GM04503 (cell line): ENCODE measurements at regions not wholly inside any gene's neighbourhood (a gene's known extent, or its start where the extent isn't known, plus 50 kb on each side); places are given as distances from the start of the nearest gene placed in this dataset.
A peak's percentile ranks its signal among the peaks of the same experiment; 100 is the strongest.

Experiments
- DNase-seq: peaks from one replicate; pipeline ENCODE4 v3.0.0-alpha.2; 2012; ENCODE audit warnings: low read depth

GRCh38 chr7:38002689-38003088, 82.2 kb downstream of the EPDR1 start:
- DNase-seq = no peak

- no peak for DNase-seq
Measured at GRCh38 chr7:38006559-38006958, 86.1 kb downstream of the EPDR1 start.

- no peak for DNase-seq
Measured at GRCh38 chr7:38007096-38007495, 86.7 kb downstream of the EPDR1 start.

- DNase-seq = no peak
Measured at GRCh38 chr7:38013246-38013645, 92.8 kb downstream of the EPDR1 start.

- no peak for DNase-seq
Measured at GRCh38 chr7:38016567-38016966, 96.1 kb downstream of the EPDR1 start.

- no peak for DNase-seq
Measured at GRCh38 chr7:38017320-38017719, 96.9 kb downstream of the EPDR1 start.

GRCh38 chr7:38020121-38020785, 99.8 kb downstream of the EPDR1 start:
- peak; percentile 40 for DNase-seq

GRCh38 chr7:38021892-38022291, 101.5 kb downstream of the EPDR1 start:
- no peak for DNase-seq

GRCh38 chr7:38025815-38026214, 105.4 kb downstream of the EPDR1 start:
- no peak for DNase-seq

- DNase-seq = no peak
Measured at GRCh38 chr7:38027884-38028455, 107.5 kb downstream of the EPDR1 start.

- no peak for DNase-seq
Measured at GRCh38 chr7:38034062-38034908, 113.8 kb downstream of the EPDR1 start.

- no peak for DNase-seq
Measured at GRCh38 chr7:38040831-38041230, 120.4 kb downstream of the EPDR1 start.

GRCh38 chr7:38049679-38050078, 128.4 kb upstream of the STARD3NL start:
- DNase-seq = no peak

- no peak for DNase-seq
Measured at GRCh38 chr7:38051311-38051710, 126.7 kb upstream of the STARD3NL start.

- no peak for DNase-seq
Measured at GRCh38 chr7:38051786-38052185, 126.3 kb upstream of the STARD3NL start.

GRCh38 chr7:38052786-38053185, 125.3 kb upstream of the STARD3NL start:
- no peak for DNase-seq

- no peak for DNase-seq
Measured at GRCh38 chr7:38054199-38054598, 123.8 kb upstream of the STARD3NL start.

GRCh38 chr7:38057829-38058228, 120.2 kb upstream of the STARD3NL start:
- DNase-seq = no peak

GRCh38 chr7:38060116-38060515, 117.9 kb upstream of the STARD3NL start:
- no peak for DNase-seq

- no peak for DNase-seq
Measured at GRCh38 chr7:38060637-38061036, 117.4 kb upstream of the STARD3NL start.

- no peak for DNase-seq
Measured at GRCh38 chr7:38066391-38066790, 111.7 kb upstream of the STARD3NL start.

GRCh38 chr7:38068461-38068860, 109.6 kb upstream of the STARD3NL start:
- no peak for DNase-seq

- DNase-seq = no peak
Measured at GRCh38 chr7:38069052-38069451, 109.0 kb upstream of the STARD3NL start.
